OCI-LY7 (cell line): ENCODE measurements at regions not wholly inside any gene's neighbourhood (a gene's known extent, or its start where the extent isn't known, plus 50 kb on each side); places are given as distances from the start of the nearest gene placed in this dataset.

Experiments
- EZH2phosphoT487 ChIP-seq: fragments of 200-600 bp; sonication (generic); IDR thresholded peaks from 2 replicates; pipeline ENCODE4 v1.6.1; 2018; ENCODE audit warnings: low read depth, borderline replicate concordance, mild to moderate bottlenecking, mixed run types, antibody characterized with exemption, low read length, moderate library complexity, mixed read lengths
- TF ChIP-seq, protein P1 (sequence below): fragments of 200-600 bp; sonication (generic); conservative IDR thresholded peaks from 2 replicates; pipeline ENCODE4 v1.5.1; 2014; ENCODE audit warnings: mild to moderate bottlenecking, antibody characterized with exemption, low read length, moderate library complexity, mixed read lengths

DNA sequence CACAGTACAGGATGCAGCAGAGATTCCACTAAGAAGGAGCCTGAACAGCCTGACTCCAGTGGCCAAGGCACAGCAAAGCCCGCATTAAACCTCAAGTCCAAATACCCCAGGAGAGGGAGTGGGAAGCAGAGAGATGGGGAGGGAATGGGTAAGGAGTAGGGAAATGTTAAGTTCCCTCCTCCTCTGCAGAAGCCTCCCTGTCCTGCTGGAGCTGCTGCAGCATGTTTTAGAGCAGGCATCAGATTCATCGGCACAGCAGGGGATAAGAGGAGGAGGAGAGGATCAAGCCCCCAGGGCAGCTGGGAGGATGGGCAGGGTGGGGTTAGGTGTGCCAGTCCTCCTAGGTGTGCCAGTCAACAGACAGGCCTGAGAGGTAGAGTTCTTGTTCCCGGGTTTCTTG, 709.7 kb downstream of the PTPRU start:
- TF ChIP-seq, protein P1, sequence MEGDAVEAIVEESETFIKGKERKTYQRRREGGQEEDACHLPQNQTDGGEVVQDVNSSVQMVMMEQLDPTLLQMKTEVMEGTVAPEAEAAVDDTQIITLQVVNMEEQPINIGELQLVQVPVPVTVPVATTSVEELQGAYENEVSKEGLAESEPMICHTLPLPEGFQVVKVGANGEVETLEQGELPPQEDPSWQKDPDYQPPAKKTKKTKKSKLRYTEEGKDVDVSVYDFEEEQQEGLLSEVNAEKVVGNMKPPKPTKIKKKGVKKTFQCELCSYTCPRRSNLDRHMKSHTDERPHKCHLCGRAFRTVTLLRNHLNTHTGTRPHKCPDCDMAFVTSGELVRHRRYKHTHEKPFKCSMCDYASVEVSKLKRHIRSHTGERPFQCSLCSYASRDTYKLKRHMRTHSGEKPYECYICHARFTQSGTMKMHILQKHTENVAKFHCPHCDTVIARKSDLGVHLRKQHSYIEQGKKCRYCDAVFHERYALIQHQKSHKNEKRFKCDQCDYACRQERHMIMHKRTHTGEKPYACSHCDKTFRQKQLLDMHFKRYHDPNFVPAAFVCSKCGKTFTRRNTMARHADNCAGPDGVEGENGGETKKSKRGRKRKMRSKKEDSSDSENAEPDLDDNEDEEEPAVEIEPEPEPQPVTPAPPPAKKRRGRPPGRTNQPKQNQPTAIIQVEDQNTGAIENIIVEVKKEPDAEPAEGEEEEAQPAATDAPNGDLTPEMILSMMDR, result no peak
- TF ChIP-seq EZH2phosphoT487, result no peak
